GM23338 (cell line): ENCODE measurements at regions not wholly inside any gene's neighbourhood (a gene's known extent, or its start where the extent isn't known, plus 50 kb on each side); places are given as distances from the start of the nearest gene placed in this dataset.

ENCODE experiments used
- CREB1 ChIP-seq: fragments of 250-450 bp; sonication (Bioruptor Pico); IDR thresholded peaks from 2 replicates; pipeline ENCODE4 v1.5.0; 2020; ENCODE audit warnings: low read depth, mild to moderate bottlenecking, moderate library complexity
- CTCF ChIP-seq, 2 experiments: fragments of 200-600 bp in 1 of 2; sonication (generic) in 1 of 2; conservative IDR thresholded peaks; 2 replicates each; pipeline versions ENCODE4 v1.5.1 to v1.6.1; 2016 to 2017; ENCODE audit warnings: antibody characterized with exemption in 2 of 2, low read depth in 2 of 2, mild to moderate bottlenecking in 2 of 2, moderate library complexity in 1 of 2
- ETS1 ChIP-seq: IDR thresholded peaks from 2 replicates; pipeline ENCODE4 v1.6.1; 2016; ENCODE audit warnings: antibody characterized with exemption
- EZH2 ChIP-seq: fragments of 200-600 bp; sonication (generic); IDR thresholded peaks from one replicate; pipeline ENCODE4 v1.8.0; 2017; ENCODE audit warnings: antibody characterized with exemption, mild to moderate bottlenecking, low read depth; ENCODE audit not compliant: unreplicated experiment
- EZH2phosphoT487 ChIP-seq: fragments of 200-600 bp; sonication (generic); IDR thresholded peaks from one replicate; pipeline ENCODE4 v1.8.1; 2018; ENCODE audit warnings: antibody characterized with exemption; ENCODE audit not compliant: unreplicated experiment
- JUNB ChIP-seq: IDR thresholded peaks from one replicate; pipeline ENCODE4 v1.6.1; 2016; ENCODE audit warnings: antibody characterized with exemption; ENCODE audit not compliant: unreplicated experiment
- NANOG ChIP-seq: IDR thresholded peaks from 2 replicates; pipeline ENCODE4 v1.6.1; 2016; ENCODE audit warnings: antibody characterized with exemption, borderline replicate concordance
- POLR2AphosphoS5 ChIP-seq: IDR thresholded peaks from 2 replicates; pipeline ENCODE4 v1.6.1; 2016; ENCODE audit warnings: antibody characterized with exemption, low read depth
- REST ChIP-seq: IDR thresholded peaks from one replicate; pipeline ENCODE4 v1.6.1; 2018; ENCODE audit warnings: antibody characterized with exemption; ENCODE audit not compliant: unreplicated experiment
- STAT1 ChIP-seq: IDR thresholded peaks from one replicate; pipeline ENCODE4 v1.6.1; 2016; ENCODE audit warnings: antibody characterized with exemption; ENCODE audit not compliant: unreplicated experiment
- ZNF114 ChIP-seq: fragments of 250-450 bp; sonication (Bioruptor Pico); IDR thresholded peaks from 2 replicates; pipeline ENCODE4 v1.5.0; 2020; ENCODE audit warnings: mild to moderate bottlenecking, moderate library complexity
- ZNF331 ChIP-seq: fragments of 250-450 bp; sonication (Bioruptor Pico); IDR thresholded peaks from 2 replicates; pipeline ENCODE4 v1.5.0; 2020; ENCODE audit warnings: low read depth, mild to moderate bottlenecking, moderate library complexity
- ZNF462 ChIP-seq: fragments of 250-450 bp; sonication (Bioruptor Pico); IDR thresholded peaks from 2 replicates; pipeline ENCODE4 v1.5.0; 2020; ENCODE audit warnings: mild to moderate bottlenecking, moderate library complexity

- TF ChIP-seq CTCF (conservative IDR thresholded peaks at IDR 0.05; ENCODE audit: low read depth in 2 of 2) (no peak), CREB1 (no peak), POLR2AphosphoS5 (no peak), EZH2 (no peak), EZH2phosphoT487 (no peak), ZNF331 (CRISPR knock-in tag) (no peak), JUNB (no peak), ETS1 (no peak), REST (no peak), NANOG (no peak), STAT1 (no peak), ZNF114 (CRISPR knock-in tag) (no peak), ZNF462 (CRISPR knock-in tag) (no peak)
Measured at GRCh38 chr15:97806766-97807165, 153.7 kb upstream of the ARRDC4 start.
